Globus pallidus (tissue), 1 donor: ENCODE measurements at regions not wholly inside any gene's neighbourhood (a gene's known extent, or its start where the extent isn't known, plus 50 kb on each side); places are given as distances from the start of the nearest gene placed in this dataset.

Source experiments
- DNase-seq: peaks from one replicate; pipeline ENCODE4 v3.0.0-alpha.2; 2015; ENCODE audit warnings: low spot score

GRCh38 chrX:22664826-22665225 lies 334.9 kb upstream of the DDX53 start:
- DNase-seq = no peak

GRCh38 chrX:22665818-22666217 lies 333.9 kb upstream of the DDX53 start:
- no peak for DNase-seq

GRCh38 chrX:22666441-22666840 lies 333.3 kb upstream of the DDX53 start:
- DNase-seq = peak; percentile 53

- no peak for DNase-seq
Measured at GRCh38 chrX:22674932-22675331, 324.8 kb upstream of the DDX53 start.

- peak; percentile 1 for DNase-seq
Measured at GRCh38 chrX:22686138-22686541, 313.6 kb upstream of the DDX53 start.

GRCh38 chrX:22689290-22689689 lies 310.5 kb upstream of the DDX53 start:
- no peak for DNase-seq

- DNase-seq = no peak
Measured at GRCh38 chrX:22690116-22690515, 309.6 kb upstream of the DDX53 start.

GRCh38 chrX:22691966-22692565 lies 307.7 kb upstream of the DDX53 start:
- no peak for DNase-seq

GRCh38 chrX:22698151-22698550 lies 301.6 kb upstream of the DDX53 start:
- DNase-seq = no peak

GRCh38 chrX:22699581-22700091 lies 300.1 kb upstream of the DDX53 start:
- DNase-seq = no peak

GRCh38 chrX:22712942-22713341 lies 286.8 kb upstream of the DDX53 start:
- DNase-seq = no peak

- no peak for DNase-seq
Measured at GRCh38 chrX:22730542-22730941, 269.2 kb upstream of the DDX53 start.

GRCh38 chrX:22737541-22737940 lies 262.2 kb upstream of the DDX53 start:
- DNase-seq = no peak

GRCh38 chrX:22739276-22739675 lies 260.5 kb upstream of the DDX53 start:
- DNase-seq = no peak

GRCh38 chrX:22740836-22741235 lies 258.9 kb upstream of the DDX53 start:
- no peak for DNase-seq

GRCh38 chrX:22742174-22742573 lies 257.6 kb upstream of the DDX53 start:
- no peak for DNase-seq

GRCh38 chrX:22746081-22746480 lies 253.7 kb upstream of the DDX53 start:
- no peak for DNase-seq

- DNase-seq = peak; percentile 16
Measured at GRCh38 chrX:22748093-22748999, 251.4 kb upstream of the DDX53 start.

- no peak for DNase-seq
Measured at GRCh38 chrX:22758807-22759481, 240.8 kb upstream of the DDX53 start.

GRCh38 chrX:22760513-22761057 lies 239.2 kb upstream of the DDX53 start:
- DNase-seq = no peak

GRCh38 chrX:22788221-22788620 lies 211.5 kb upstream of the DDX53 start:
- DNase-seq = no peak

- no peak for DNase-seq
Measured at GRCh38 chrX:22795671-22796070, 204.1 kb upstream of the DDX53 start.
